HG02884 (cell line): ENCODE measurements at regions not wholly inside any gene's neighbourhood (a gene's known extent, or its start where the extent isn't known, plus 50 kb on each side); places are given as distances from the start of the nearest gene placed in this dataset.

ENCODE experiments used
- ATAC-seq: cut with Tn5 transposase; IDR thresholded peaks from one replicate; pipeline ENCODE4 v1.9.1; 2021; ENCODE audit warnings: mild to moderate bottlenecking, moderate library complexity; ENCODE audit not compliant: unreplicated experiment

DNA sequence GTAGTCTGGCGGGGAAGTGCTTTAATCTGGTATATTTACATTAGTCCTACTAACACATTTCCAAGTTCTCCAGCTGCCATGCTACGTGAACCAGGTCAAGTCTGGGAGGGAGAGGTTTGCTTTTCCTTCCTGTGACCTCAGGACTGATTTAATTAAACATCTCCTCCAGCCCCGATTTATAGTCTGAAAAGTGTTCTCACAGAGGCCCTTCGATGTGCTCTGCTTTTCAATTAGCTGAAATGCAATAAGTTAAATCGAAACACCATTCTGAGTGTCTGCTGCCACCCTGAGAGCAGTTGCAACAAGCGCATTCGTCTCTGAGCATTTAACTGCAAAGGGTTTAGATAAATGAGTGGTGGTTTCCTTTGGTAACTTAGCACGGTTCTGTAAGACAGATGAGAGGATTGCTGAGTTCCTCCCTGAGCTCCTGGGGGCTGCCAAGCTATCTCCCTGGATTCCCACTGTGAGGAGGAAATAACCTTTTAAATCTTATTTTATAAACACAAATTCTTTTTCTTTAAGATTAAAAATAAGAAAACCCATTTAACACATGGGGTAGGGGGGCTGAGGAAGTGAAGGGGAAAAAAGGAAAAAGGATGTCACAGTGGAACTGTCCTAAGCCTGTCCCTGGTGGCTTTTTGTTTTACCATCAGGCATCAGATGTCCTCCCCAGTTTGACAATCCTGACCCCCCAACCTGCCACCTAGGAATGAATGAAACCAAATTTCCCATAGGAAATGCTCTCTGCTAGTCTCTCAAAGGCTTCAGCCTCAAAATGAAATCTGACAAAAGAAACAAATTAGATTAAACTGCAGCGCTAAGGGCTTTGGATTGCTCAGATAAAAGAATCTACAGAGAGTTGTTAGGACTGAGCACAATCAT, 56.5 kb upstream of the CREB1 start:
- peak; percentile 64 for ATAC-seq

DNA sequence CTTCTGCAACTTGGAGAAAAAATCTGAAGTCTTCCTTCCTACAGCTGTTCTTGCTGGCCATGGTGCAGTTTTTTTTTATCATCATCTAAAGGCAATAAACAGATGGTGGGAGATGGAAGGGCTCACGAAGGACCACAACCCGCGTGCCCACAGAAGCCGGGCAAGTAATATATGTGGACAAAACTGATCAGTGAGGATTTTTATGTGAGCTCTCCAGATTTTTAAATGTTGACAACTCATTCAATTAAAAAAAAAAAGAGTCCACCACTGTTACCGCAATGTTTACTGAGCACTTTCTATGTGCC, 55.9 kb upstream of the CREB1 start:
- ATAC-seq, result no peak

DNA sequence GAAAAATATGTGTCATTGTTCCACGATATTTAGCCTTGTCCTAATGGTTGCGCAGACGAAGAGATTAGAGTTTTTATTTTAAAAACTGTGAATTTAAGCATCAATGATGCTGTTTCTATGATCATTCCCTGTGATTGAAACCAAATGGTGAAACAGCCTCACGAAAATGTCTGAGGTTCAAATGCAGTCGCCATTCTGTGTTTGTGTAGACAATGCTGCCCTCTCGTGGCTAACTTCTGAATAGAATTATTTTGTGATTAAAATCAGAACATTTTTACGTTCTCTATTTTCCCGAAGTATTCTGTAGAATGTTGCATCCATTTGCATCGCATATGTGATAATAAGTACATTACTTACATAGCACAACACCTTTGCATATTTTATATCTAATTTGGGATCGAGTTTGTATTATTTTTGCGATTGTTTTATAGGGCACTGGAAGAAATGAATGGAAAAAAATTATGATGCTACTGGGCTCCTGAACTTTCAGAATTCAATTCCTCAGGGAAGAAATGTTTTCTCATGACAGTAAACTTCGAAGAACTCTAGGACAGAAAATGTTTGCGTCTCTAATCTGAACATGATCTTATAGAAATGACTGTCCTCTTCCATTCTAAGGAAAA, 54.8 kb upstream of the CREB1 start:
- ATAC-seq, result no peak

DNA sequence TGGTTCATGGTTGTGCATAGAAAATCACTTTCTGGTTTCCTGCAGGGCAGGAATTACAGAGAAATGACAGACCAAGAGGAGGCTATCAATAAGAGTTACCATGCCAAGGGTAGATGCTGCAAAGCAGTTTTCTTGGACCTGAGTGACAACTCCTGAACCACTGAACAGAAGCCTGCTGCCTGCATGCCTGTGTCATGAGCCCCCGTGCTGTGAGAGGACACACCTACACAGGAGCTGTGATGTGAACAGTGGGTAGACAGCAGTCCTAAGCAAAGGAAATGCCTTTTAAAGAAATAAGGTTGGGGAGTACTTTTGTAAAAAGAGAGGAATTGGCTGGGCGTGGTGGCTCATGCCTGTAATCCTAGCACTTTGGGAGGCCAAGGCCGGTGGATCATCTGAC, 54.2 kb upstream of the CREB1 start:
- ATAC-seq, result no peak

DNA sequence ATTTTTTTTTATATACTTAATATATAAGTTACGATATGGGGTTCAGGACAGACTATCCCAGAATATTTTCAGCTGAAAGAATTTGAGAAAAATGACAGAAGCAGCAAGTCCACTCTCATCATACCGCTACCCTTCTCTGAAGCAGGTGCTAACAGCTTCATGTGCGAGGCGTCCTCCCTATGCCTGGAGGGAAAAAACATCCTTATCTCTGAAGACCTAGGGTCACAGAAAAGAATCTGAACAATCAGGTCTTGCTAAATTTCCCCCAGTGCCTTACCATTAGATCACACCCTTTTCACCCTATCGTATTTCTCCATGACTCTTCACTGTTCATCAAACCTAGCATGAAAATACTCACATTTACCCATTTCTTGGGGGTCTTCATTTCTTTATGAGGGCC, 51.9 kb upstream of the CREB1 start:
- ATAC-seq, result no peak

DNA sequence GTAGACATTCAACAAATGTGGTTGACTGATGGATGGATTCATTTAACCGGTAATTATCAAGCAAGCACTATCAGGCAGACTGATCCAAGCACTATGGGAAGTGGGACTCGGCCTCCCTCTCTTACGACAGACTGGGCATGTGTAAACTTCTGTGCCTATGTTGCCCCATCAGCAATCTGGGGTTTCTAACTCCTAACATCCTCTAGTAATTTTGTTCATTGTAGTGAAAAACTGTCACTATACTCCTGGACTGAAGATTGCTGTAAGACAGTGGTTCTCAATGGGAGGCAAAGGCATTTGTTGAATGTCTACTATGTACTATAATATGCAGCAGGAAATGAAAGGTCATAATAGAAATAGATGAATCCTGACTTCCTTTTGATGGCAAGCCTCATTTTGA, 51.2 kb upstream of the CREB1 start:
- ATAC-seq, result no peak

DNA sequence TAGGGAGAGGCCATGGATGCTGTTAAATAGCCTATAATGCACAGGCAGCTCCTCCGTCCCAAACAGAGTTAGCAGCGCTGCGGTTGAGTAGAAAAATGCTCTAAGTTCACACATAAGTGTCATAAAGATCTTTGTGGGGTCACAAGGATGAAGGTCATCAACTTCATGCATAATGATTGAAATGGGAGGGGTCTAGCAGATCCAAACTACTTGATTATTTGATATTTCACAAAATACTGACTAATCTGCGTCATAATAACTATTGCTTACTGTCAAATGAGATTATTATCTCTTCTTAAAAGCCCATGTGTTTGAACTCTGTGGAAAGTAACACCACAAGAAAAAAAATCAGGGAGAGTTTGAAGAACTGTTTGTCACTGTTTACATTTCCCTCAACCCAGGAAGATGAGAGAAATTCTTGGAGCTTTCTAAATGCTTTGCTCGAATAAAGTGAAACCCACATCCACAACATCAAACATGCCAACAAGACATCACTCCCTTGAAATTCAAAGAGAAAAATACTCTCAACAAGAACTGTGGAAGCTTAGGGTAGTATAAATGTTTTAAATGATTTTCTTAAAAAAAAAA, 50.5 kb upstream of the CREB1 start:
- no peak for ATAC-seq
